ENCODE measurements at regions not wholly inside any gene's neighbourhood (a gene's known extent, or its start where the extent isn't known, plus 50 kb on each side); places are given as distances from the start of the nearest gene placed in this dataset.

DNA sequence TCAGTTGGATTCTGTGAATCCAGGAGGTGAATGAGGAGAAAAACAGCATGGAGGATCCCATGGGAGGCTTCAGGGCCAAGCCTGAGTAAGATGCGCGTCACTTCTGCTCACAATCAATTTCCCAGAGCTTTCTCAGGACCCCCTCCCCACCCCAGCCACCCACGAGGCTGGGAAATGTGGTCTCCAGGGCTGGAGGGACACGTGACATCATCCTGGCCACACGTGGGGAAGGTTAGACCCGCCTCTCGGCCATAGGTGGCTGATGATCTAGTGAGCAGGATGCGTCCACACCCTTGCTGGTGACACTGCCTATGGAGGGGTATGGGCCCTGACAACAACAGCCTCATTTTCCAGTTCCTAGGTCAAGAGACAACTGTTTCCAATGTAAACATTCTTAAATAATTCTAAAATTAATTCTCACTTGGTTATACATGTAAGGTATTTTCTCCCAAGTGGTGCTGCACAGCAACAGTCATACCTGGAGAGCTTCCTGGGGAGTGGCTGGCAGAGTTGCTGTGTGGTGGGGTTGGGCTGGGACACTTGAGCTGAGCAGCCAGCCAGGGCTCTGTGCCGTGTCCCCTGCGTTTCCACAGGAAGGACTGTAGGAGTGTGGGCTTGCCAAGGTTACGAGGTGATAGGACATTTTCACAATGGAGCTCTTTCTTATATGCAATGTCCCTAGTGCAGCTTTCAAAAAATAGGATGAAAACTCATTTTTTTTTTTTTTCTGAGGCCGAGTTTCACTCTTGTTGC lies 153.1 kb downstream of the GADD45G start:
- intact Hi-C loops (cut with DNase I): no loop called here
- no peaks in the 10 kb centered on the region for H3K9me3 ChIP-seq

GRCh38 chr9:89759572-89759971 lies 154.8 kb downstream of the GADD45G start:
- intact Hi-C loops (cut with DNase I): no loop called here
- no peaks in the 10 kb centered on the region for H3K4me1 ChIP-seq
- no peak overlapping the region for H3K27ac ChIP-seq
- no peaks in the 10 kb centered on the region for H3K27me3 ChIP-seq
- no peak overlapping the region for H3K4me3 ChIP-seq
- DNase-seq (ENCODE audit: low spot score in 2 of 2): no peak
- H3K36me3 ChIP-seq: no peaks in the 10 kb centered on the region
- TF ChIP-seq, protein P1, sequence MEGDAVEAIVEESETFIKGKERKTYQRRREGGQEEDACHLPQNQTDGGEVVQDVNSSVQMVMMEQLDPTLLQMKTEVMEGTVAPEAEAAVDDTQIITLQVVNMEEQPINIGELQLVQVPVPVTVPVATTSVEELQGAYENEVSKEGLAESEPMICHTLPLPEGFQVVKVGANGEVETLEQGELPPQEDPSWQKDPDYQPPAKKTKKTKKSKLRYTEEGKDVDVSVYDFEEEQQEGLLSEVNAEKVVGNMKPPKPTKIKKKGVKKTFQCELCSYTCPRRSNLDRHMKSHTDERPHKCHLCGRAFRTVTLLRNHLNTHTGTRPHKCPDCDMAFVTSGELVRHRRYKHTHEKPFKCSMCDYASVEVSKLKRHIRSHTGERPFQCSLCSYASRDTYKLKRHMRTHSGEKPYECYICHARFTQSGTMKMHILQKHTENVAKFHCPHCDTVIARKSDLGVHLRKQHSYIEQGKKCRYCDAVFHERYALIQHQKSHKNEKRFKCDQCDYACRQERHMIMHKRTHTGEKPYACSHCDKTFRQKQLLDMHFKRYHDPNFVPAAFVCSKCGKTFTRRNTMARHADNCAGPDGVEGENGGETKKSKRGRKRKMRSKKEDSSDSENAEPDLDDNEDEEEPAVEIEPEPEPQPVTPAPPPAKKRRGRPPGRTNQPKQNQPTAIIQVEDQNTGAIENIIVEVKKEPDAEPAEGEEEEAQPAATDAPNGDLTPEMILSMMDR (IDR thresholded peaks at IDR 0.05): no peak
- H3K9me3 ChIP-seq: no peaks in the 10 kb centered on the region

More for the DNA sequence above, 153.1 kb downstream of the GADD45G start:
- Histone ChIP-seq H3K27ac (no peak overlapping the region), H3K36me3 (no peaks in the 10 kb centered on the region), H3K4me3 (no peak overlapping the region), H3K4me1 (no peaks in the 10 kb centered on the region), H3K27me3 (no peaks in the 10 kb centered on the region)
- no peak for DNase-seq (ENCODE audit: low spot score in 2 of 2)
- TF ChIP-seq, protein P1 (IDR thresholded peaks at IDR 0.05): no peak

DNA sequence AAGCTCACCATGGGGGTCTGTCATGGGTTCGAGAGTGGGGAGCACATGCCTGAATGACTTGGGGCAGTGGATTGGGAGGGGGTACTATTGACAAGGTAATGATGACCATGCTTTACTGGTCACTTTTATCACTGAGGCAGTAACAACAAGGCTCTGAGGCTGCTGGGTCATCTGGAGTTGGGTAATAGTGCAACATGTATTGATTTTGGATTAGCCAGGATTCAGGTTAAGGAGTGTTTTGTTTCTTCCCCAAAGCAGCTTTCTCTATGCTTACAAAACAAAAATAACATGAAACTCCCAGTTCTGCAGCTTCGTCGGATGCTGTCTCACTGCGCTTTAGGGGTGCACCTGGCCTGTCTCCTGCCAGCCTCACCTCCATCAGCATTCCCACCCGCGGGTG lies 155.3 kb downstream of the GADD45G start:
- Histone ChIP-seq H3K27me3 (no peaks in the 10 kb centered on the region), H3K36me3 (no peaks in the 10 kb centered on the region), H3K9me3 (no peaks in the 10 kb centered on the region), H3K27ac (no peak overlapping the region), H3K4me1 (no peaks in the 10 kb centered on the region), H3K4me3 (no peak overlapping the region)
- intact Hi-C loops (cut with DNase I): no loop called here
- TF ChIP-seq, protein P1 (IDR thresholded peaks at IDR 0.05): no peak
- DNase-seq (ENCODE audit: low spot score in 2 of 2): no peak

- DNase-seq (ENCODE audit: low spot score in 2 of 2): no peak
- intact Hi-C loops (cut with DNase I): no loop called here
Measured at GRCh38 chr9:89764217-89764616, 159.4 kb downstream of the GADD45G start.

GRCh38 chr9:89765211-89765946 lies 160.6 kb downstream of the GADD45G start:
- DNase-seq (ENCODE audit: low spot score in 2 of 2): no peak
- intact Hi-C loops (cut with DNase I): no loop called here
- H3K9me3 ChIP-seq: no peaks in the 10 kb centered on the region
- H3K27ac ChIP-seq: no peak overlapping the region
- no peak overlapping the region for H3K4me3 ChIP-seq
- H3K4me1 ChIP-seq: no peaks in the 10 kb centered on the region
- H3K27me3 ChIP-seq: no peaks in the 10 kb centered on the region
- no peaks in the 10 kb centered on the region for H3K36me3 ChIP-seq
- TF ChIP-seq, protein P1 (IDR thresholded peaks at IDR 0.05): no peak

More at GRCh38 chr9:89764217-89764616, 159.4 kb downstream of the GADD45G start:
- Histone ChIP-seq H3K27me3 (no peaks in the 10 kb centered on the region), H3K4me1 (no peaks in the 10 kb centered on the region), H3K36me3 (no peaks in the 10 kb centered on the region), H3K9me3 (no peaks in the 10 kb centered on the region), H3K27ac (no peak overlapping the region), H3K4me3 (no peak overlapping the region)
- TF ChIP-seq, protein P1 (IDR thresholded peaks at IDR 0.05): no peak

Data from ascending aorta (tissue), 2 donors.